ENCODE measurements at regions not wholly inside any gene's neighbourhood (a gene's known extent, or its start where the extent isn't known, plus 50 kb on each side); places are given as distances from the start of the nearest gene placed in this dataset.

DNA sequence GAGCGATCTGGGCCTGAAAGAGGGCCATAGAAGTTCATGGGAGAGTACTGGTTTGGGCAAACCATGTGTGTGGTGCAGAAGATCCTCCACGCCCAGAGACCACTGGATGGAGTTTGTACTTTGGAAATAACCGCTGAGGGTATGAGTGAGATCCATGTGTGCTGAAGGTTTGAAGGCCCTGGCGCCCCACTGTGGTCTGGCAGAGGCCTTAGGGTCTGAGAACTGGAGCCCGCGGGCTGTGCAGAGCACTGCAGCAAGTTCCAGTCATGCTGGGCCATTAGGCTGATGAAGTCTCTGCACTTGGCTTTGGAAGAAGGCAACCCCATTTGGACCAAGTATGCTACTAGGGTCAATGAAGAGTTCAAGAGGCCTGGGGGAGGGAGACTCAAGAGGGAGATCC lies 186.4 kb downstream of the BUD13 start:
- no peaks in the 10 kb centered on the region for H3K4me1 ChIP-seq (ENCODE audit: insufficient read depth, low read length, severe bottlenecking)
- H3K79me2 ChIP-seq (ENCODE audit: insufficient read depth, low read length): no peaks in the 10 kb centered on the region
- TF ChIP-seq EZH2 (IDR thresholded peaks at IDR 0.05; ENCODE audit: borderline replicate concordance, low read length): no peak
- TF ChIP-seq, protein P1, sequence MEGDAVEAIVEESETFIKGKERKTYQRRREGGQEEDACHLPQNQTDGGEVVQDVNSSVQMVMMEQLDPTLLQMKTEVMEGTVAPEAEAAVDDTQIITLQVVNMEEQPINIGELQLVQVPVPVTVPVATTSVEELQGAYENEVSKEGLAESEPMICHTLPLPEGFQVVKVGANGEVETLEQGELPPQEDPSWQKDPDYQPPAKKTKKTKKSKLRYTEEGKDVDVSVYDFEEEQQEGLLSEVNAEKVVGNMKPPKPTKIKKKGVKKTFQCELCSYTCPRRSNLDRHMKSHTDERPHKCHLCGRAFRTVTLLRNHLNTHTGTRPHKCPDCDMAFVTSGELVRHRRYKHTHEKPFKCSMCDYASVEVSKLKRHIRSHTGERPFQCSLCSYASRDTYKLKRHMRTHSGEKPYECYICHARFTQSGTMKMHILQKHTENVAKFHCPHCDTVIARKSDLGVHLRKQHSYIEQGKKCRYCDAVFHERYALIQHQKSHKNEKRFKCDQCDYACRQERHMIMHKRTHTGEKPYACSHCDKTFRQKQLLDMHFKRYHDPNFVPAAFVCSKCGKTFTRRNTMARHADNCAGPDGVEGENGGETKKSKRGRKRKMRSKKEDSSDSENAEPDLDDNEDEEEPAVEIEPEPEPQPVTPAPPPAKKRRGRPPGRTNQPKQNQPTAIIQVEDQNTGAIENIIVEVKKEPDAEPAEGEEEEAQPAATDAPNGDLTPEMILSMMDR (IDR thresholded peaks at IDR 0.05; ENCODE audit: low read length): no peak
- no peaks in the 10 kb centered on the region for H4K20me1 ChIP-seq (ENCODE audit: insufficient read depth, low read length)
- H2AFZ ChIP-seq (ENCODE audit: low read length): no peak overlapping the region
- H3K4me2 ChIP-seq (ENCODE audit: low read length): no peak overlapping the region
- no peaks in the 10 kb centered on the region for H3K27me3 ChIP-seq (ENCODE audit: insufficient read depth, low read length)
- no peaks in the 10 kb centered on the region for H3K9me3 ChIP-seq (ENCODE audit: low read length)
- H3K36me3 ChIP-seq (ENCODE audit: insufficient read depth, low read length): no peaks in the 10 kb centered on the region
- no peak overlapping the region for H3K9ac ChIP-seq (ENCODE audit: low read length)
- no peaks in the 10 kb centered on the region for H3F3A ChIP-seq (ENCODE audit: insufficient read depth, low read length)
- H3K9me2 ChIP-seq (ENCODE audit: low read depth, low read length): no peaks in the 10 kb centered on the region
- no peak overlapping the region for H3K27ac ChIP-seq (ENCODE audit: low read depth, low read length, poor library complexity, severe bottlenecking)
- H3K4me3 ChIP-seq (ENCODE audit: low read depth, low read length, poor library complexity, severe bottlenecking): no peak overlapping the region

DNA sequence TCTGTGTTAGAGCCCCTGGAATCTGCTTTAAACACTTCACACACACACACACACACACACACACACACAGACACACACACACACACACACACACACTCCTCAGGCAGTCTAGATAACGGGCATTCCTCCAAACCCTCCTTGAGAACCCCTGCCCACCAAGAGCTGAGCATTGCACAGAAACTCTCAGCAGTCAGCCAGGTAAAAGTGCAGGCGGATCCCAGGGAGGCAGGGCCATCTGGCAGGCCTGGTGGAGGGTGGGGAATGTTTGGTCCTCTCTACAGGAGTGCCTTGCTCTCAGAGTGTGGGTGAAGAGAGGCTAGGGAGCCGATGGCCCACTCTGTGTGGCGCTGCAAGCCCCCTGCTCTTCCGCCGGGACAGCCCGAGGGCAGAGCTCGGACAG lies 190.2 kb downstream of the BUD13 start:
- Histone ChIP-seq H3K9me2 (ENCODE audit: low read depth, low read length) (no peaks in the 10 kb centered on the region), H3K79me2 (ENCODE audit: insufficient read depth, low read length) (no peaks in the 10 kb centered on the region), H3K27ac (ENCODE audit: low read depth, low read length, poor library complexity, severe bottlenecking) (no peak overlapping the region), H3K4me3 (ENCODE audit: low read depth, low read length, poor library complexity, severe bottlenecking) (no peak overlapping the region), H2AFZ (ENCODE audit: low read length) (no peak overlapping the region), H3K9me3 (ENCODE audit: low read length) (no peaks in the 10 kb centered on the region), H4K20me1 (ENCODE audit: insufficient read depth, low read length) (no peaks in the 10 kb centered on the region), H3F3A (ENCODE audit: insufficient read depth, low read length) (no peaks in the 10 kb centered on the region), H3K27me3 (ENCODE audit: insufficient read depth, low read length) (no peaks in the 10 kb centered on the region), H3K36me3 (ENCODE audit: insufficient read depth, low read length) (no peaks in the 10 kb centered on the region), H3K4me1 (ENCODE audit: insufficient read depth, low read length, severe bottlenecking) (no peaks in the 10 kb centered on the region), H3K4me2 (ENCODE audit: low read length) (no peak overlapping the region), H3K9ac (ENCODE audit: low read length) (no peak overlapping the region)
- TF ChIP-seq EZH2 (IDR thresholded peaks at IDR 0.05; ENCODE audit: borderline replicate concordance, low read length): no peak
- TF ChIP-seq, protein P1 (IDR thresholded peaks at IDR 0.05; ENCODE audit: low read length): no peak

DNA sequence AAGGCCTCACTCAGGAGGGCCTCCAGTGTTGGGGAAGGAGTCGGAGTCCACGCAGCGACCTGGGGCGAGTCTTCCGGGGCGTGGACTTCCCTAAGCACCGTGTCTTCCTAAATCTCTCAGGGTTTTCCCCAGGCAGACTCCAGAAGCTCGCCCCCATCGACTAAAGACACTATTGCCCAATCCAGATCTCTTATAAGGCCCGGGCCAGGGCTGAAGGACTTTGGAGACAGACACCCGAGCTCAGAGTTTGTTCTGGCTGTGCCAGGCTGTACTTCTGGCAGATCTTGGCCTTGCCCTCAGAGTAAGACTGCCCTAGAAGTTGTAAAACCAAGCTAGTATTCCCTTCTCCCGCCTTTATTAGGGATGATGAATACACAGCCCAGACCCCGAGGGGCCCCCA lies 191.4 kb downstream of the BUD13 start:
- Histone ChIP-seq H3K36me3 (ENCODE audit: insufficient read depth, low read length) (no peaks in the 10 kb centered on the region), H3F3A (ENCODE audit: insufficient read depth, low read length) (no peaks in the 10 kb centered on the region), H3K9me3 (ENCODE audit: low read length) (no peaks in the 10 kb centered on the region), H3K27me3 (ENCODE audit: insufficient read depth, low read length) (no peaks in the 10 kb centered on the region), H3K4me1 (ENCODE audit: insufficient read depth, low read length, severe bottlenecking) (no peaks in the 10 kb centered on the region), H3K4me2 (ENCODE audit: low read length) (no peak overlapping the region), H3K27ac (ENCODE audit: low read depth, low read length, poor library complexity, severe bottlenecking) (no peak overlapping the region), H3K9ac (ENCODE audit: low read length) (no peak overlapping the region), H3K4me3 (ENCODE audit: low read depth, low read length, poor library complexity, severe bottlenecking) (no peak overlapping the region), H4K20me1 (ENCODE audit: insufficient read depth, low read length) (no peaks in the 10 kb centered on the region), H3K79me2 (ENCODE audit: insufficient read depth, low read length) (no peaks in the 10 kb centered on the region), H3K9me2 (ENCODE audit: low read depth, low read length) (no peaks in the 10 kb centered on the region), H2AFZ (ENCODE audit: low read length) (no peak overlapping the region)
- TF ChIP-seq EZH2 (IDR thresholded peaks at IDR 0.05; ENCODE audit: borderline replicate concordance, low read length): no peak
- TF ChIP-seq, protein P1 (IDR thresholded peaks at IDR 0.05; ENCODE audit: low read length): no peak

Measured in OCI-LY1 (cell line).